ENCODE measurements at regions not wholly inside any gene's neighbourhood (a gene's known extent, or its start where the extent isn't known, plus 50 kb on each side); places are given as distances from the start of the nearest gene placed in this dataset.
A peak's percentile ranks its signal among the peaks of the same experiment; 100 is the strongest.

- no peak for TF ChIP-seq CTCF (IDR thresholded peaks at IDR 0.05; ENCODE audit: unreplicated experiment)
- H3K27me3 Mint-ChIP-seq (ENCODE audit: low read depth): no peaks in the 10 kb centered on the region
- no peaks in the 10 kb centered on the region for H3K36me3 Mint-ChIP-seq
- H3K4me1 Mint-ChIP-seq: peaks cover 26% of the 10 kb centered on the region
- no peak overlapping the region for H3K4me3 Mint-ChIP-seq
- no peak for DNase-seq (ENCODE audit: low spot score in 2 of 2, unreplicated experiment in 2 of 2)
- H3K27ac Mint-ChIP-seq: peak overlapping the region; percentile 23
- no peaks in the 10 kb centered on the region for H3K9me3 Mint-ChIP-seq
Measured at GRCh38 chr12:115235880-115236279, 551.9 kb upstream of the TBX3 start.

DNA sequence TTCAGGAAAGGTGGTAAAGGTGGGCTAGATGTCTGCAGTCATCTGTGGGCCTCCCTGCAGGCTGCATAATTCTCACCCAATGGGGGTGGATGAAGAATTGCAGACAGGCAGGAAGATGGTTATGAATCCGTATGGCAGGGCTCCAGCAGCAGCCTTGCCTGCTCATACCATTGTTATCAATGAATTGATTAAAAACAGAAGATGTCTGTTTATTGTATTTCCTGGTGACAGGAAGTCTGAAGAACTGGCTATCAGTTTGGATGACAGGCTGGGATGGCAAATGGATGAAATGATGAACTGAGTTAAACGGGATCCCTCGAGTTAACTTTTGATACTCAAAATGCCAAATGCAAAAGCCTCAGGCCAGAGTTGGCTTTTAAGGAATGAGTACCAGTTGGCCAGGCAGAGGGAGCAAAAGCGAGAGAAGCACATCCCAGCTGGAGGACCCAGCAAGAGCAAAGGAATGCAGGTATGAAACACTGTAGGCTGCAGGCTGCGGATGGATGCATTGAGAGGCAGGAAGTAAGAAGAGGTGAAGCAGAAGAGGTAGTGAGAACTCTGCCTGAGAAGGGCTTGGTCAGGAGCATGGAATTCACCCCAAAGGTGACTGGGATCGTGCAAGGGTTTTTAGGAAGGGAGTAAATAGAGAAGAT is 550.0 kb upstream of the TBX3 start:
- Mint-ChIP-seq H3K27me3 (ENCODE audit: low read depth) (no peaks in the 10 kb centered on the region), H3K4me3 (no peak overlapping the region), H3K36me3 (no peaks in the 10 kb centered on the region), H3K4me1 (peaks cover 29% of the 10 kb centered on the region), H3K27ac (peak overlapping the region; percentile 47), H3K9me3 (no peaks in the 10 kb centered on the region)
- DNase-seq (ENCODE audit: low spot score in 2 of 2, unreplicated experiment in 2 of 2): no peak
- TF ChIP-seq CTCF (IDR thresholded peaks at IDR 0.05; ENCODE audit: unreplicated experiment): no peak

DNA sequence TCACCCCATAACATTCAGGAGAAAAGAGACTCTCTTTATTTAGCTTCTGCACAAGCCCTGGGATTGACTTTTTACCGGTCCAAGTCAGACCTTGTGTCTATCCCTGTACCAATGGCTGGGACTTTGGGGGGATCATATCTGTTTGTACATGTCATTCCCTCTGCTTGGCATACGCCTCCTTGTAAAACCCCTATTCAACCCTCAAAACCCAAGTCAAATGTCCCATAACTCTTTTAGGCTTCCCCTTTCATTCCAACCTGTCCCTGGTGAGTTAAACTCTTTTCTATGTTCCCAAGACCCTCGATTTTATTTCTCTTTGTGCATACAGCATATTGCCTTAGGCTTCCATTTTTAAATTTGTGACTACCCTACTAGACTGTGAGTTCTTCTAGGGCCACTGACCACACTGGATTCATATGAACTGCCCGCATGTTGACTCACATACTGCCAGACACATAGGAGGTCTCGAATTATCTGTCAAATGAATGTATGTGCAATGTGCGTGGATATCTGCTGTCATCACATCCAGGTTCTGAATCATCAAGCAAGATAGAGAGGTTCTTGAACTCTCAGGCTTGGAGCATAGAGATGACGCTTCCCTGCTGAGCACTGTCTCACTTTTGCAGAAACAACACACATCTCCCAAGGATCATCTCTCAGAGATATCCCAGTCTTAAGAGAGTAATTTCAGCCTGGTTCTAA is 548.6 kb upstream of the TBX3 start:
- H3K36me3 Mint-ChIP-seq: no peaks in the 10 kb centered on the region
- H3K27ac Mint-ChIP-seq: no peak overlapping the region
- no peaks in the 10 kb centered on the region for H3K27me3 Mint-ChIP-seq (ENCODE audit: low read depth)
- no peak overlapping the region for H3K4me3 Mint-ChIP-seq
- no peaks in the 10 kb centered on the region for H3K9me3 Mint-ChIP-seq
- no peak for DNase-seq (ENCODE audit: low spot score in 2 of 2, unreplicated experiment in 2 of 2)
- peaks cover 37% of the 10 kb centered on the region for H3K4me1 Mint-ChIP-seq
- TF ChIP-seq CTCF (IDR thresholded peaks at IDR 0.05; ENCODE audit: unreplicated experiment): no peak

- Mint-ChIP-seq H3K27me3 (ENCODE audit: low read depth) (no peaks in the 10 kb centered on the region), H3K27ac (no peak overlapping the region), H3K9me3 (no peaks in the 10 kb centered on the region), H3K4me1 (peaks cover 48% of the 10 kb centered on the region), H3K4me3 (no peak overlapping the region), H3K36me3 (no peaks in the 10 kb centered on the region)
- DNase-seq (ENCODE audit: low spot score in 2 of 2, unreplicated experiment in 2 of 2): no peak
- TF ChIP-seq CTCF (IDR thresholded peaks at IDR 0.05; ENCODE audit: unreplicated experiment): no peak
Measured at GRCh38 chr12:115230606-115231005, 546.6 kb upstream of the TBX3 start.

GRCh38 chr12:115229517-115229916 is 545.5 kb upstream of the TBX3 start:
- peak overlapping the region; percentile 79 for H3K27ac Mint-ChIP-seq
- H3K27me3 Mint-ChIP-seq (ENCODE audit: low read depth): no peaks in the 10 kb centered on the region
- DNase-seq (ENCODE audit: low spot score in 2 of 2, unreplicated experiment in 2 of 2): no peak
- H3K36me3 Mint-ChIP-seq: no peaks in the 10 kb centered on the region
- no peaks in the 10 kb centered on the region for H3K9me3 Mint-ChIP-seq
- peaks cover 48% of the 10 kb centered on the region for H3K4me1 Mint-ChIP-seq
- no peak overlapping the region for H3K4me3 Mint-ChIP-seq
- no peak for TF ChIP-seq CTCF (IDR thresholded peaks at IDR 0.05; ENCODE audit: unreplicated experiment)
